ENCODE measurements at regions not wholly inside any gene's neighbourhood (a gene's known extent, or its start where the extent isn't known, plus 50 kb on each side); places are given as distances from the start of the nearest gene placed in this dataset.

DNA sequence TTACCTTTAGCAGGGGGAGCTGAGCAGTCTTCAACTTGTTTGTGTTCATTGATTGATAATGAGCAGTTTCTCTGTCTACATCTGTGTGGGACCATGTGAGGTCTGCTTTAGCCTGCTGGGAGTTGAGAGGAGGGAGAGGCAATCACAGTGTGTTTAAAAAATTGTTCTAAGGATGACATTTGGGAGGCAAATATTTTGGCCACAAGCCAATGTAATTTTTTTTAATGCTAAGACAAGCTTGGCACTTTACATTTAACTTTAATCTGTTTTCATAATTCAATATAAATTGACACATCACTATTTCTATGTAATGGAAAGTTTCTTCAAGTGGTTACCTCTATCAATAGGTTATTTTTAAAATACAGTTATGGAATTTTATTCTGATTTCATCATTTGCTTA, 55.9 kb upstream of the SEMA3A start:
- TF ChIP-seq, protein P1, sequence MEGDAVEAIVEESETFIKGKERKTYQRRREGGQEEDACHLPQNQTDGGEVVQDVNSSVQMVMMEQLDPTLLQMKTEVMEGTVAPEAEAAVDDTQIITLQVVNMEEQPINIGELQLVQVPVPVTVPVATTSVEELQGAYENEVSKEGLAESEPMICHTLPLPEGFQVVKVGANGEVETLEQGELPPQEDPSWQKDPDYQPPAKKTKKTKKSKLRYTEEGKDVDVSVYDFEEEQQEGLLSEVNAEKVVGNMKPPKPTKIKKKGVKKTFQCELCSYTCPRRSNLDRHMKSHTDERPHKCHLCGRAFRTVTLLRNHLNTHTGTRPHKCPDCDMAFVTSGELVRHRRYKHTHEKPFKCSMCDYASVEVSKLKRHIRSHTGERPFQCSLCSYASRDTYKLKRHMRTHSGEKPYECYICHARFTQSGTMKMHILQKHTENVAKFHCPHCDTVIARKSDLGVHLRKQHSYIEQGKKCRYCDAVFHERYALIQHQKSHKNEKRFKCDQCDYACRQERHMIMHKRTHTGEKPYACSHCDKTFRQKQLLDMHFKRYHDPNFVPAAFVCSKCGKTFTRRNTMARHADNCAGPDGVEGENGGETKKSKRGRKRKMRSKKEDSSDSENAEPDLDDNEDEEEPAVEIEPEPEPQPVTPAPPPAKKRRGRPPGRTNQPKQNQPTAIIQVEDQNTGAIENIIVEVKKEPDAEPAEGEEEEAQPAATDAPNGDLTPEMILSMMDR (IDR thresholded peaks at IDR 0.05) = no peak
- TF ChIP-seq POLR2AphosphoS5 (IDR thresholded peaks at IDR 0.05; ENCODE audit: low read depth, low read length) = no peak
- TF ChIP-seq TCF7L2 (IDR thresholded peaks at IDR 0.05; ENCODE audit: low read depth, low read length) = no peak
- no peak for TF ChIP-seq SIN3A (IDR thresholded peaks at IDR 0.05; ENCODE audit: borderline replicate concordance, insufficient read depth, low read depth, low read length)
